Islet precursor cell (in vitro differentiated cells): ENCODE measurements at regions not wholly inside any gene's neighbourhood (a gene's known extent, or its start where the extent isn't known, plus 50 kb on each side); places are given as distances from the start of the nearest gene placed in this dataset.

Experiments used
- DNase-seq: peaks from one replicate; pipeline ENCODE4 v3.0.0-alpha.2; 2018

DNA sequence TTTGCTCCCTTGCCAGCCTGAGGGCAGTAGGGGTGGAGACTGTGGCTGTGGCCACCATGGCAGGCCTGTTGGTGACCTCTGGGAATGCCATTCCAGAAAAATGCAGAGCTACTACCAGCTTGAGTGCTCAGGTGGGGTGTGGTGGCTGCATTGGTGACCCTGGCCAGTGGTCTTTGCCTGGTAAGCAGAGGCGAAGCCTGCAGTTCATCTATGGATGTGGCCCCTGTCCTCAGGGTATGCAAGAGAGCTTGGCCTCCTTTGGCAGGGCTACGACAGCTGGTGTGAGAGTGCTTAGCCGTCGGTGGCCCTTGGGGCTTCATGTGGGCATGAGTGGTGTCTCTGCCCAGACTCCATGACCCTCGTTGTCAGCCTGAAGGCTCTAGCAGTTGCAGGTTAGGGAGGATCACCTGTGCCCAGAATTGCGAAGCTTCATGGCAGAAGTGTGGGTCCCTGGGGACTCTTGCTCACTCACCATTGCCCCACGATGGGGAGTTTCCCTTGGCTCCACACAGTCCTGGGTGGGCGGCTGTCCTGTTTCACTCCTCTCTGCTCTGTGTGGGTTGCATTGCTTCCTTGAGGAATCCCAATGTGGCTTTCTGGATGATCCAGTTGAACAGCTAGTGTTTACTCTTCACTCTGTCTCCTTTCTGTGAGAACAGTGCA lies 117.9 kb upstream of the CDH12 start:
- peak; percentile 48 for DNase-seq

DNA sequence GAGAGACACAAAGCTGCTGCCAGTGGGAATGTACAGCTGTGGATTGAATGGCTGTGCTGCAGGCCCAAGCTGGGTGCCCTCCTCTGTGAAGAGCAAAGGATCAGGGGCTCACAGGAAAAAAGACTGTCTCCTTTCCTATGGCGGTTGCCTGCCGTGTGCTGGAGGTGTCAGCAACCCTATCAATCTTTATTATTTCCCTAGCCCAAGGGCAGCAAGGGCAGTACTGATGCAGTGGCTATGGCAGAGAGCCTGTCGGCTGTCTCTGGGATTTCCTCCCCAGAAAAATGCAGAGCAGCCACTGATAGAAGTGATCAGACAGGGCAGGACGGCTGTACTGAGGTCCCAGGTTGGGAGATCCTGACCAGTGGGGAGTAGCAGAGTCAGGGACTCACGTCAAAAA lies 117.3 kb upstream of the CDH12 start:
- DNase-seq: peak; percentile 43

DNA sequence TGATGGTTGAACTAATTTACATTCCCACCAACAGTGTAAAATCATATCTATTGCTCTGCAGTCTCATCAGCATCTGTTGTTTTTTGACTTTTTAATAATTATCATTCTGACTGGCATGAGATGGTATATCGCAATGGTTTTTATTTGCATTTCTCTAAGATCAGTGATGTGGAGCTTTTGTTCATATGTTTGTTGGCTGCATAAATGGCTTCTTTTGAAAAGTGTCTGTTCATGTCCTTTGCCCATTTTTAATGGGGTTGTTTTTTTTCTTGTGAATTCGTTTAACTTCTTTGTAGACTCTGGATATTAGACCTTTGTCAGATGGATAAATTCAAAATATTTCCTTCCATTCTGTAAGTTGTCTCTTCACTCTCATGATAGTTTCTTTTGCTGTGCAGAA lies 115.2 kb upstream of the CDH12 start:
- DNase-seq: no peak

DNA sequence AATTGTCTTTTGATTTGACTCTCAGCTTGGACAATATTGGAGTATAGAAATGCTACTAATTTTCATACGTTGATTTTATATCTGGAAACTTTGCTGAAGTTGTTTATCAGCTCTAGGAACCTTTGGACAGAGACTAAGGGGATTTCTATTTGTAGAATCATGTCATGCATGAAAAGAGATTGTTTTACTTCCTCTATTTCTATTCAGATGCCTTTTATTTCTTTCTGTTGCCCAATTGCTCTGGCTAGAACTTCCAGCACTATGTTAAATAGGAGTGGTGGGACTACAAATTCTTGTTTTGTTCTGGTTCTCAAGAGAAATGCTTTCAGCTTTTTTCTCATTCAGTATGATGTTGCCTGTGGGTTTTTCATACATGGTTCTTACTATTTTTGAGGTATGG lies 112.8 kb upstream of the CDH12 start:
- no peak for DNase-seq

DNA sequence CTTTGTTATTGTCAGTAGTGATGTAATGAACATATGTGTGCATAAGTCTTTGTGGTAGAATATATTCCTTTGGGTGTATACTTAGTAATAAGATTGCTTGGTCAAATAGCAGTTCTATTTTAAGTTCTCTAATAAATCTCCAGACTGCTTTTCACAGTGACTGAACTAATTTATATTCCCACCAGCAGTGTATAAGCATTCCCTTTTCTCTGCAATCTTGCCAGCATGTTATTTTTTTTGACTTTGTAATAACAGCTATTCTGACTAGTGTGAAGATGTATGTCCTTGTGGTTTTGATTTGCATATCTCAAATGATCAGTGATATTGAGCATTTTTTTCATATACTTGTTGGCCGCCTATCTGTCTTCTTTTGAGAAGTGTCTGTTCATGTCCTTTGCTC lies 111.5 kb upstream of the CDH12 start:
- DNase-seq: no peak

DNA sequence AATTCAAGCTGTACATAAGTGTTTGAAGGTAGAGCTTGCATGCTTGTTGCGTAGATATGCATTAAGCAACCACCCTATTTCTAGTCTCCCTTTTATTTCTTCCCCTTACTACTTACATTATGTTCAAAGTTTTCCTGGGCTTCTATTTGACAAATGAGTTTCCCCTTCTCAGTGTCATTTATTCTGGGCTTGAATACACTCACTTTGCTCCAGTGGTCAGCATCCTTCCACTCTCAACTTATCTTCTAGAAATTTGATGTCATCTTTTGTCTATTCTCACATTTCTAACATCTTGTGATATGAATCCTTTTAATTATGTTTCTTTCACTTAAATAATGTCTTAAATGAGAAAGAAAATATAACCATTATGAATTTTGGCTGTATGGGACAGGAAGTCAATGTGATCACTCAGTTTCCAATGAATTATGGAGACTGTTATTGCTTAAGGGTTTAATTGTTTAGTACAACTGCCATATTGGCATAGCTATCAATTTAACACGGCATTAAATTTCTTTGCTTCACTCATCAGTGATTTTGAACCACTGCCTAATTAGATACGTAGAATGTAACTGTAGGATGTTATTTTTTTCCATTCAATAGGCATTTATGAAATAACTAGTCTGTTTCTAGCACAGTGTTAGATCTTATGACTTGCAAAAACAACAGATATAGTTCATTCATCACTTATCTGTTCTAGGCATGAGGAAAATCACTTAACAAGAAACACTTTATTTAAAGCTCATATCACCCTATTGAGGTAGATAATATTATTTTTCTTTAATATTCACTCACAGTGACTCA lies 105.5 kb upstream of the CDH12 start:
- no peak for DNase-seq

DNA sequence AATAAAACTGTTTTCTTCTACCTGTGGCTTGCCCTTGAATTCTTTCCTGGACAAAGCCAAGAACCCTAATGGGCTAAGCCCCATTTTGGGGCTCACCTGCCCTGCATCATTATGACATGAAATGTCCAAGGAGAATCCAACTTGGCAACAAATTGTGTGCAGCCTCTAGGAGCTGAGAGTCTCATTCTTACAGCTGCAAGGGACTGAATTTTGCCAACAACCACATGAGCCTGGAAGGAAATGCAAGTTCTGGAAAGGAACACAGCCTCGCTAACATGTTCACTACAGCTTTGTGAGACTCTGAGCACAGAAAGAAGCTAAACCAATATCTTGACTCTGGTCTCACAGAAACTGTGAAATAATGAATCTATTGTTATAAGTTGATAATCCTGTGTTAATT lies 94.8 kb upstream of the CDH12 start:
- DNase-seq: no peak

DNA sequence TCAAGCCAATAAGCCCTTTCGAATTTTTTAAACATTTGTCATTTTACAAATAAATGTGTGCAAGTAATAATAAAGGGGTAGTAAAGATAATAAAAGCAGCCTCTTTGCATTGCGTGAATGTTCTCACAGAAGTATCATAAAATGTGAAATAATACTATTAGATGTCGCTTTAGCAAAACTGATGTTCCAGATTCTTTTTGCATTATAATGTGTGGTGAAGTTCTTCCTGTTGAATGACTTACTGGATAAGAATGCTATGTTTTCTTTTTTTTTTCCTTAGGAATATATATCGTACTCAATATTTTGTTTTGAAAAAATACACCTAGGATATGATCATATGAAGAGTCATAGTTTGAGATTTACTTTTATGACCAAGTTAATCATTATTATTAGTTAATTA lies 85.2 kb upstream of the CDH12 start:
- no peak for DNase-seq

DNA sequence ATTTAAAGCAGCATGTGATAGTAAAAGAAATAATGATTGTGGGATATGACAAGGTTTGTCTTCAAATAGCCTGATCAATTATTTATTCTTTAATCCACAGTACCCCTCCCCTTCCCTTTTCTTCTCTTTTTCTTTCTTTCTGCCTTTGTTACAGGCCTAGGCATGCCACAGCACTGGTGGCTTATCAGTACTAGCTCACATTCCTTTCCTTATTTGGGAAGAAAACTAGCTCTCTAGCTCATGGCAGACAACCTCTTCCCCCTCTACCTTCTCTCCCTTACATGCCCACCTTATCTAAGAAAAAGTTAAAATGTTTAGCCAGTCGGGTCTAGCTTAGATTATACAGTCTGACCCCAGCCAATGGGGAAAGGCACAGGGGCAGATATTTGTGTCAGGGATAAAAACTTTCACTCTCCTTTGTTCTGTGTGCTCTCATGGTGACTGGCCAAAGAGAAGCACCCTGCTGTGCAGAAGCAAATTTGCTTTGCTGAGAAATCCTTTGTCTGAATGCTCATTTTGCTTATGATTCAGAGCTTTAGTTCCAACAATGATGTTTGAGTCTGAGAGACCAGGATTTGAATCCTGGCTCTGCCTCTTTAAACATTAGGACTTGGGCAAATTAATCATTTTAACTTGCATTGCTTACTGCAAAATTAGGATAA lies 75.8 kb upstream of the CDH12 start:
- DNase-seq: no peak

DNA sequence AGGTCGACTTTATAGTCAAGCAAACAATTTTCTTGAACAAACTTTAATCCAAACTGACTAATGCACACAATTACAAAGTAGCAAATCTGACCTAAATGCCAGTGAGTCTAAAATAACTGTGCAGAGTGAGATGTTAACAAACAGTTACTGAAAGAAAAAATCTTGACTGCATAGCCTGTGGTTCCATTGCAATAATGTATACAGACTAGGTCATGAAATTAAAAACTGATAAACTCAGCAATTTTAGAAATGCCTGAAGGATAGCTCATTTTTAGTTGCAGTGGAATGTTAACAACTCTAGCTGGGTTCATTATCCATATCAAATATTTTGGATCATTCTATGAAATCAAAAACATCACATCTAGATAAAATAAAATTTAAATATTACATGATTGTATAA lies 73.4 kb upstream of the CDH12 start:
- no peak for DNase-seq

DNA sequence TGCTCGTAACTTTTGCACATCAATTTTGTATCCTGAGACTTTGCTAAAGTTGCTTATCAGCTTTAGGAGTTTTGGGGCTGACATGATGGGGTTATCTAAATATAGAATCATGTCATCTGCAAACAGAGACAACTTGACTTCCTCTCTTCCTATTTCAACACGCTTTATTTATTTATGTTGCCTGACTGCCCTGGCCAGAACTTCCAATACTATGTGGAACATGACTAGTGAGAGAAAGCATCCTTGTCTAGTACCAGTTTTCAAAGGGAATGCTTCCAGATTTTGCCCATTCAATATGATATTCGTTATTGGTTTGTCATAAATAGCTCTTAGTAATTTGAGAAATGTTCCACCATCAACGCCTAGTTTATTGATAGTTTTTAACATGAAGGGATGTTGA lies 65.4 kb upstream of the CDH12 start:
- DNase-seq: no peak

DNA sequence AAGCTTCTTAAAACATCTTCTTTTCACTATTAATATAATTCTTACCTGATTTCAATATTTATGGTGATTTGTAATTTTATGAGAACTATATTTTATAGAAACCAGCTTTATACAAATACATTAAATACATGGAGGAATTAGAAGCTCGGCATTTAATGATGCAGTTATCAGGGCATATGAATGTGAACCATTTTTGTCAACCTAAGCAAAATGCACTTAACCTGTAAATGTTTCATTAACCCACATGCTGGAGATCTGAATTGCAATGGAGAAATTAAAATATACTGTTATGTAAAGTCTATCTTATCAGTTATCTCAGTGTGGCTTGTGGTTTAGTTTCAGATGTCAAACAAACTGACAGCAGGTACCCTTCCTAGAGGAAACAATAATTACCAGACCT lies 63.2 kb upstream of the CDH12 start:
- DNase-seq: no peak

DNA sequence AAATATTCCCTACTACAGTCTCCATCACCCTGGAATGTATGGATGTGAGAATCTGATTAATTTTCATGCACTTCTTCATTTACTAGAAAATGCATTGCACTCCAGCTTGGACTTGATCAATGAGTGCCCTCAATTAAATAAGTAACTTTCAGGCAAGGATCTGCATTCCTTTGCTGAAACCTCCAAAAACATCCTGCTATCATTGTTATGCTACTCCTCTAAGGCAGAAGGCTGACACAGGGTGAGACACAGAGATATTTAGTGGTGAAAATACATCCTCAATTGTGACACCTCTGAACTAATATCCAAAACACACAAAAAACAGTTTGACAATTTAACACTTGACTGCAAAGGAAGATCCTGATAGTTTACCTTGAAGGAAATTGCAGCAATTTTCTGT lies 57.9 kb upstream of the CDH12 start:
- no peak for DNase-seq

DNA sequence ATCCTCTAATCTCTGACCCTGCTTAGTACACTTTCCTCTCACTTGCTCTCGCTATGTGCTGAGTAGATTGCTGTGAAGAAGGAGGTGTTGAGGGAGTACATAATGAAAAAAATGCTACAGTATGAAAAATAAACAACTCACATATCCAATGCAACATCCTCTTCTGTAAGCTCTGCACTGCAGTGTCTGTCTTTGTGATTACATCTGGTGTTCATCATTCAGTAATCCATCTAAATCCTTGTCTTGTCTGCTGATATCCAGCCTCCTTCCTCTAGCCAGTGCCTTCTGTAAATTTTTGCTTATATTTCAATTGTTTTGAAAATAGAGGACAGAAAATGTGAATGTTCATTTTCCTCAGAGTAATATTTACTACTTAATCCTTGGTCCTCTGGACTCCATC lies 57.4 kb upstream of the CDH12 start:
- no peak for DNase-seq

DNA sequence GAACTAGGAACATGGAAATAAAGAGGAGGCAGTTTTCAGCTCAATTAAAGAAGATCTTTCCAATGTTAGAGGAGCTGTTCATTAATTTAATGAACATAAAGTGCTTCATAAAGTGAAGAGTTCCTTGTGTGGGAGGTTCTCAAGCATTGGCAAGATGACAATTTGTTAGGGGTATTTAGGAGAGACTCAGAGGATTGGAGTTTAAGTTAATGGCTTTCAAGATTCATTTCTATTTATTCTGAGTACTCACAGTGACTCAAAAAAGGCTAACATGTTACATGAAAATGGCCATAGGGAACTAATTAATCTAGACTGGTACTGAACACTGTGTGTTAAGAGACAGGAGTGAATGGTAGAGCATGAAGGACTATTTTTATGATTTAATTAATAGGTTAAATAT lies 55.4 kb upstream of the CDH12 start:
- no peak for DNase-seq

DNA sequence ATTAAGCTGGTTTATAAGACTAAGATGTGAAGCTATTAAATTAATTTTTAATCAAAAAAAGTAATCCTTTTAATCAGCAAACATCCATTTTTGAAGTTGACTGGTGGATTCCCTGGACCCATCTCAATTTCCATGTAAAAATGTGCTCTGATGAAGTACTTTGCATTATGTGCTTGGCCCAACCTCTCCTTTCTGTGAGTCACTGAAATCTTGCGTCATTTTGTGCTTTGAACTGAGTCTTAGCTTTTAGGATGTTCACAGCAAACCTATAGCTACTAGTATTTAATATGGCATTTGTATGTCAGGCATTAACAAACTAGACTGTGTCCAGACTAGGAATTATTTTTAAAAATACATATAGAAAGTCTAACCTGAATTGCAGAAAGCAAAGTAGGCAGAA lies 55.0 kb upstream of the CDH12 start:
- no peak for DNase-seq
